Fibroblast of the aortic adventitia (primary cell): ENCODE measurements at regions not wholly inside any gene's neighbourhood (a gene's known extent, or its start where the extent isn't known, plus 50 kb on each side); places are given as distances from the start of the nearest gene placed in this dataset.

Experiments used
- DNase-seq: peaks from one replicate; pipeline ENCODE4 v3.0.0-alpha.2; 2010; ENCODE audit warnings: low read depth
- H3K4me3 ChIP-seq: 2 replicates; pipeline ENCODE4 v1.5.1; 2011; ENCODE audit warnings: low read depth, mild to moderate bottlenecking, control low read depth, low read length, moderate library complexity
- CTCF ChIP-seq: IDR thresholded peaks from 2 replicates; pipeline ENCODE4 v1.5.1; 2011; ENCODE audit warnings: mild to moderate bottlenecking, low read length, control low read depth, inconsistent platforms; ENCODE audit not compliant: insufficient read depth

GRCh38 chr6:105604587-105604884 lies 201.7 kb upstream of the PREP start:
- no peak overlapping the region for H3K4me3 ChIP-seq
- no peak for DNase-seq
- no peak for TF ChIP-seq CTCF

- peak; percentile 76 for DNase-seq
- TF ChIP-seq CTCF: no peak
These were observed 201.1 kb upstream of the PREP start for GRCh38 chr6:105603788-105604586.

GRCh38 chr6:105601541-105602236 lies 198.8 kb upstream of the PREP start:
- peak overlapping the region; percentile 13 for H3K4me3 ChIP-seq
- DNase-seq: peak; percentile 100
- TF ChIP-seq CTCF: no peak

More at GRCh38 chr6:105603788-105604586, 201.1 kb upstream of the PREP start:
- H3K4me3 ChIP-seq: no peak overlapping the region

- H3K4me3 ChIP-seq: no peak overlapping the region
- no peak for TF ChIP-seq CTCF
- DNase-seq: peak; percentile 93
These were observed 197.7 kb upstream of the PREP start for GRCh38 chr6:105600336-105601260.

GRCh38 chr6:105598264-105598663 lies 195.4 kb upstream of the PREP start:
- no peak for TF ChIP-seq CTCF
- DNase-seq: no peak
- H3K4me3 ChIP-seq: no peak overlapping the region

- no peak overlapping the region for H3K4me3 ChIP-seq
- DNase-seq: peak; percentile 98
- no peak for TF ChIP-seq CTCF
These were observed 193.4 kb upstream of the PREP start for GRCh38 chr6:105596284-105596755.
